ENCODE measurements at regions not wholly inside any gene's neighbourhood (a gene's known extent, or its start where the extent isn't known, plus 50 kb on each side); places are given as distances from the start of the nearest gene placed in this dataset.

GRCh38 chr6:19554356-19555225, 282.6 kb upstream of the ID4 start:
- H3K4me3 ChIP-seq (ENCODE audit: low read depth, poor library complexity, severe bottlenecking): no peak overlapping the region
- 41 to 48% methylated on average over 9 of the region's 9 CpGs for WGBS, 2 donors
- intact Hi-C loops (cut with DNase I; ENCODE audit: low total_unique reads): no loop called here
- no peak for DNase-seq (ENCODE audit: low spot score in 2 of 2)
- TF ChIP-seq POLR2A (IDR thresholded peaks at IDR 0.05): no peak
- TF ChIP-seq CTCF (IDR thresholded peaks at IDR 0.05): no peak

GRCh38 chr6:19557191-19557590, 280.0 kb upstream of the ID4 start:
- DNase-seq (ENCODE audit: low spot score in 2 of 2): no peak
- intact Hi-C loops (cut with DNase I; ENCODE audit: low total_unique reads): no loop called here
- WGBS, 2 donors: 83 to 87% methylated on average over 3 of the region's 3 CpGs
- H3K4me3 ChIP-seq (ENCODE audit: low read depth, poor library complexity, severe bottlenecking): no peak overlapping the region
- TF ChIP-seq POLR2A (IDR thresholded peaks at IDR 0.05) (no peak), CTCF (IDR thresholded peaks at IDR 0.05) (no peak)

GRCh38 chr6:19558201-19558600, 279.0 kb upstream of the ID4 start:
- DNase-seq (ENCODE audit: low spot score in 2 of 2): no peak
- intact Hi-C loops (cut with DNase I; ENCODE audit: low total_unique reads): no loop called here
- TF ChIP-seq CTCF (IDR thresholded peaks at IDR 0.05) (no peak), POLR2A (IDR thresholded peaks at IDR 0.05) (no peak)
- WGBS, 2 donors: 83 to 90% methylated on average over 2 of the region's 2 CpGs
- H3K4me3 ChIP-seq (ENCODE audit: low read depth, poor library complexity, severe bottlenecking): no peak overlapping the region

- TF ChIP-seq CTCF (IDR thresholded peaks at IDR 0.05) (no peak), POLR2A (IDR thresholded peaks at IDR 0.05) (no peak)
- DNase-seq (ENCODE audit: low spot score in 2 of 2): no peak
- no peak overlapping the region for H3K4me3 ChIP-seq (ENCODE audit: low read depth, poor library complexity, severe bottlenecking)
- intact Hi-C loops (cut with DNase I; ENCODE audit: low total_unique reads): no loop called here
- WGBS, 2 donors: 95 to 97% methylated on average over 2 of the region's 2 CpGs
Observed at GRCh38 chr6:19558934-19559333, 278.2 kb upstream of the ID4 start.

- WGBS, 2 donors: 92 to 94% methylated on average over 1 of the region's 1 CpG
- TF ChIP-seq POLR2A (IDR thresholded peaks at IDR 0.05) (no peak), CTCF (IDR thresholded peaks at IDR 0.05) (no peak)
- H3K4me3 ChIP-seq (ENCODE audit: low read depth, poor library complexity, severe bottlenecking): no peak overlapping the region
- intact Hi-C loops (cut with DNase I; ENCODE audit: low total_unique reads): no loop called here
- DNase-seq (ENCODE audit: low spot score in 2 of 2): no peak
Observed at GRCh38 chr6:19562468-19562867, 274.7 kb upstream of the ID4 start.

- no peak overlapping the region for H3K4me3 ChIP-seq (ENCODE audit: low read depth, poor library complexity, severe bottlenecking)
- intact Hi-C loops (cut with DNase I; ENCODE audit: low total_unique reads): no loop called here
- WGBS, 2 donors: 66 to 79% methylated on average over 3 of the region's 3 CpGs
- DNase-seq (ENCODE audit: low spot score in 2 of 2): no peak
- TF ChIP-seq CTCF (IDR thresholded peaks at IDR 0.05): no peak
- TF ChIP-seq POLR2A (IDR thresholded peaks at IDR 0.05): no peak
Observed at GRCh38 chr6:19569563-19569962, 267.6 kb upstream of the ID4 start.

Data from lower leg skin (tissue), 4 donors.